HepG2 (cell line): ENCODE measurements at regions not wholly inside any gene's neighbourhood (a gene's known extent, or its start where the extent isn't known, plus 50 kb on each side); places are given as distances from the start of the nearest gene placed in this dataset.

Source experiments
- ATAC-seq: fragments of 200-7000 bp; cut with Tn5 transposase; 3 replicates; pipeline ENCODE4 v1.9.1; 2020; ENCODE audit warnings: mild to moderate bottlenecking, moderate library complexity
- BruUV-seq: library from RNA; stranded (reverse); fragments of 400-500 nt; replicated peaks from 2 replicates; lab custom pipeline; 2021; lab: Mats Ljungman, UMichigan
- CTCF ChIA-PET: fragments of 300-600 bp; formaldehyde crosslinking; extraction: SDS; loops from one replicate; lab custom pipeline; 2021; ENCODE audit warnings: low total read pairs, inconsistent platforms, low intra/inter-chr PET ratio; lab: Yijun Ruan, JAX
- POLR2A ChIA-PET: fragments of 350-600 bp; sonication (Branson Sonifier 250); formaldehyde crosslinking; loops from one replicate; lab custom pipeline; 2020; ENCODE audit warnings: antibody characterized with exemption, inconsistent platforms; lab: Yijun Ruan, JAX
- DNase-seq: peaks from one replicate; pipeline ENCODE4 v3.0.0-alpha.2; 2015; ENCODE audit warnings: low spot score
- FAIRE-seq: peaks from 3 replicates; lab custom pipeline; 2011; peaks lifted over from hg19 to GRCh38; lab: Jason Lieb, UNC
- H2AFZ ChIP-seq: one replicate; pipeline ENCODE4 v1.6.1; 2011; ENCODE audit warnings: low read length, inconsistent platforms
- H3K27ac ChIP-seq: fragments of 300-600 bp; 3 replicates; pipeline ENCODE4 v1.8.0; 2011; ENCODE audit warnings: mixed run types, mild to moderate bottlenecking, mixed read lengths, low read length, inconsistent platforms; ENCODE audit not compliant: insufficient read depth; ENCODE audit errors: extremely low read length
- H3K27me3 ChIP-seq, 2 experiments: fragments of 200-600 bp in 1 of 2; 2 replicates in 1 of 2; 3 replicates in 1 of 2; pipeline versions ENCODE4 v1.6.0 to v1.8.0; 2011; ENCODE audit warnings: low read length in 2 of 2, mild to moderate bottlenecking in 2 of 2, moderate library complexity in 2 of 2, inconsistent platforms in 1 of 2; ENCODE audit not compliant: insufficient read depth in 2 of 2, control insufficient read depth in 1 of 2
- H3K36me3 ChIP-seq, 2 experiments: fragments of 200-600 bp in 1 of 2; replicated peaks in 1 of 2; 2 replicates in 1 of 2; 3 replicates in 1 of 2; pipeline versions ENCODE4 v1.5.1 to v1.8.0; 2011; ENCODE audit warnings: low read length in 2 of 2, inconsistent platforms in 1 of 2; ENCODE audit not compliant: insufficient read depth in 2 of 2, control insufficient read depth in 1 of 2
- H3K4me1 ChIP-seq: 2 replicates; pipeline ENCODE4 v1.5.1; 2012; ENCODE audit warnings: low read length, inconsistent platforms; ENCODE audit not compliant: insufficient read depth
- H3K4me2 ChIP-seq: 2 replicates; pipeline ENCODE4 v1.6.0; 2011; ENCODE audit warnings: low read depth, low read length, inconsistent platforms
- H3K4me3 ChIP-seq, 3 experiments: fragments of 200-600 bp in 1 of 3; sonication (generic), shearing (Covaris generic) in 1 of 3; replicated peaks in 1 of 3; 2 replicates each; pipeline ENCODE4 v1.5.1; 2011 to 2016; ENCODE audit warnings: low read length in 3 of 3, inconsistent platforms in 2 of 3, low read depth in 2 of 3, mild to moderate bottlenecking in 2 of 3, control low read depth in 1 of 3, mixed read lengths in 1 of 3; ENCODE audit not compliant: insufficient read depth in 1 of 3
- H3K79me2 ChIP-seq: one replicate; pipeline ENCODE4 v1.6.1; 2011; ENCODE audit warnings: low read length, inconsistent platforms; ENCODE audit not compliant: insufficient read depth
- H3K9ac ChIP-seq: 2 replicates; pipeline ENCODE4 v1.6.0; 2011; ENCODE audit warnings: mild to moderate bottlenecking, low read depth, low read length, inconsistent platforms; ENCODE audit not compliant: insufficient read depth
- H3K9me3 ChIP-seq: 2 replicates; pipeline ENCODE4 v1.5.1; 2012; ENCODE audit warnings: mild to moderate bottlenecking, low read length
- H4K20me1 ChIP-seq: 2 replicates; pipeline ENCODE4 v1.6.0; 2011; ENCODE audit warnings: inconsistent platforms, mild to moderate bottlenecking, low read length, moderate library complexity; ENCODE audit not compliant: insufficient read depth
- E2F1 ChIP-seq: sonication (generic); formaldehyde crosslinking; IDR thresholded peaks from 2 replicates; pipeline ENCODE4 v1.5.0; 2020; ENCODE audit warnings: missing genetic modification reagents
- NPAS2 ChIP-seq: sonication (generic); formaldehyde crosslinking; IDR thresholded peaks from 2 replicates; pipeline ENCODE4 v1.8.0; 2022; ENCODE audit warnings: mild to moderate bottlenecking, missing genetic modification reagents, borderline replicate concordance
- ZNF780A ChIP-seq: sonication (generic); formaldehyde crosslinking; IDR thresholded peaks from 2 replicates; pipeline ENCODE4 v1.8.0; 2022; ENCODE audit warnings: mild to moderate bottlenecking, missing genetic modification reagents, moderate library complexity
- WGBS: methylation state at CpG from one replicate; pipeline ENCODE4 v1.1.6; 2017; ENCODE audit warnings: low lambda C conversion rate; 5-methylcytosine and 5-hydroxymethylcytosine counted together
- in situ Hi-C: cut with HindIII; loops from 2 replicates; pipeline ENCODE4 v1.10.0; 2017; ENCODE audit warnings: low pct_unique_long_range_greater_than_20kb; ENCODE audit not compliant: extremely low pct_ligation_motif_present
- intact Hi-C: fragments of 100-400 bp; cut with micrococcal nuclease; formaldehyde crosslinking; loops from one replicate; pipeline ENCODE4 v1.10.0; 2022; ENCODE audit not compliant: unreplicated experiment
- TF ChIP-seq, protein P1 (sequence below): IDR thresholded peaks from 2 replicates; pipeline ENCODE4 v1.6.1; 2016; ENCODE audit warnings: low read depth
- TF ChIP-seq, protein P2 (sequence below): IDR thresholded peaks from 2 replicates; pipeline ENCODE4 v1.6.1; 2016; ENCODE audit warnings: mild to moderate bottlenecking
- TF ChIP-seq, protein P3 (sequence below): sonication (generic); formaldehyde crosslinking; IDR thresholded peaks from 2 replicates; pipeline ENCODE4 v1.4.0; 2020; ENCODE audit warnings: mild to moderate bottlenecking, missing genetic modification reagents

DNA sequence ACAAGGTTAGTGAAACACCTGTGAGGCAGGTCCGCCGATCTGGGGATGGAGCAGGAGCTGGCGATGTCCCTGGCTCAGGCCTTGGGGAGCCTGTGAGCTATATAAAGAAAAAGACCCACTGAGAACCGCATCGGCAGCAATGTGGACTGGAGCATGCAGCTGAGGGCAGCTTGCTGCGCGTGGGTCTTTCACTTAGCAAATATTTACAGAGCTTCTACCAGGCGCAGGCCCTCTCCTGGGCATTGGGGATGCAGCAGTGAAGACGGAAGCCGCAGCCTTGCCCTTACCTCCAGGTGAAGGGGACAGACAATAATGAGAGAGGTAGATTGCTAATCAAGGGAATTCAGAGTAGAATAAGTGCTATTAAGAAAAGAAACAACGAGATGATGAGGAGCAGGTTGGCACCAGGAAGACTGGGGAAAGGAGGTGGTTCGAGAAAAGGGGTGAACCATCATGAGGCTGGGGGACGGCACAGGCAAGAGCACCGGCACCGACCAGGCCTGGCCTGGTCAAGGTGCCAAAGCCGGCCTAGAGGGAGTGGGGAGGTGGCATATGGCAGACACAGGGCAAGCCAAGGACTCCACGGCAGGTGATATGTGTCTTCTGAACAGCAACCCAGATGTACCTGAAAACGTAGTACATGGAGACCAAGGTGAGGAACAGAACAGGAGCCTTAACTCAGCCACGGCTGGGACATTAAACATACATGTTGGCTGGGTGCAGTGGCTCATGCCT is 60.7 kb upstream of the PAX7 start:
- POLR2A ChIA-PET, result no interaction called here
- 39% methylated on average over 19 of the region's 19 CpGs for WGBS

More for the DNA sequence above, 60.7 kb upstream of the PAX7 start:
- H4K20me1 ChIP-seq, result peaks cover 2% of the 10 kb centered on the region; the same call in 1 of the 2 replicates
- H2AFZ ChIP-seq, result no peak overlapping the region
- H3K9me3 ChIP-seq, result no peaks in the 10 kb centered on the region
- FAIRE-seq (no peak), ATAC-seq (no peak), DNase-seq (no peak)
- no peaks in the 10 kb centered on the region for H3K4me1 ChIP-seq
- no peak overlapping the region for H3K27ac ChIP-seq
- peaks cover 3 to 14% of the 10 kb centered on the region in 2 experiments; a peak in 2 of 5 replicates for H3K27me3 ChIP-seq
- H3K9ac ChIP-seq, result no peak overlapping the region
- in situ Hi-C loops, result no loop called here
- CTCF ChIA-PET, result no interaction called here
- no peaks in the 10 kb centered on the region for H3K79me2 ChIP-seq
- no peaks in the 10 kb centered on the region for H3K36me3 ChIP-seq
- no peak overlapping the region for H3K4me2 ChIP-seq
- H3K4me3 ChIP-seq, result no peak overlapping the region
- TF ChIP-seq, protein P1, sequence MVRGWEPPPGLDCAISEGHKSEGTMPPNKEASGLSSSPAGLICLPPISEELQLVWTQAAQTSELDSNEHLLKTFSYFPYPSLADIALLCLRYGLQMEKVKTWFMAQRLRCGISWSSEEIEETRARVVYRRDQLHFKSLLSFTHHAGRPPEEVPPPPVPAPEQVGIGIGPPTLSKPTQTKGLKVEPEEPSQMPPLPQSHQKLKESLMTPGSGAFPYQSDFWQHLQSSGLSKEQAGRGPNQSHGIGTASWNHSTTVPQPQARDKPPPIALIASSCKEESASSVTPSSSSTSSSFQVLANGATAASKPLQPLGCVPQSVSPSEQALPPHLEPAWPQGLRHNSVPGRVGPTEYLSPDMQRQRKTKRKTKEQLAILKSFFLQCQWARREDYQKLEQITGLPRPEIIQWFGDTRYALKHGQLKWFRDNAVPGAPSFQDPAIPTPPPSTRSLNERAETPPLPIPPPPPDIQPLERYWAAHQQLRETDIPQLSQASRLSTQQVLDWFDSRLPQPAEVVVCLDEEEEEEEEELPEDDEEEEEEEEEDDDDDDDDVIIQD (CRISPR knock-in tag), result no peak
- TF ChIP-seq ZNF780A (CRISPR knock-in tag), result no peak
- TF ChIP-seq E2F1 (CRISPR knock-in tag), result no peak
- TF ChIP-seq, protein P2, sequence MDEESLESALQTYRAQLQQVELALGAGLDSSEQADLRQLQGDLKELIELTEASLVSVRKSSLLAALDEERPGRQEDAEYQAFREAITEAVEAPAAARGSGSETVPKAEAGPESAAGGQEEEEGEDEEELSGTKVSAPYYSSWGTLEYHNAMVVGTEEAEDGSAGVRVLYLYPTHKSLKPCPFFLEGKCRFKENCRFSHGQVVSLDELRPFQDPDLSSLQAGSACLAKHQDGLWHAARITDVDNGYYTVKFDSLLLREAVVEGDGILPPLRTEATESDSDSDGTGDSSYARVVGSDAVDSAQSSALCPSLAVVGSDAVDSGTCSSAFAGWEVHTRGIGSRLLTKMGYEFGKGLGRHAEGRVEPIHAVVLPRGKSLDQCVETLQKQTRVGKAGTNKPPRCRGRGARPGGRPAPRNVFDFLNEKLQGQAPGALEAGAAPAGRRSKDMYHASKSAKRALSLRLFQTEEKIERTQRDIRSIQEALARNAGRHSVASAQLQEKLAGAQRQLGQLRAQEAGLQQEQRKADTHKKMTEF (CRISPR knock-in tag), result no peak
- TF ChIP-seq, protein P3, sequence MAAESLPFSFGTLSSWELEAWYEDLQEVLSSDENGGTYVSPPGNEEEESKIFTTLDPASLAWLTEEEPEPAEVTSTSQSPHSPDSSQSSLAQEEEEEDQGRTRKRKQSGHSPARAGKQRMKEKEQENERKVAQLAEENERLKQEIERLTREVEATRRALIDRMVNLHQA (CRISPR knock-in tag), result no peak
- no peak for TF ChIP-seq NPAS2 (CRISPR knock-in tag)
- no TSS peak for BruUV-seq
- intact Hi-C loops, result no loop called here
